ENCODE measurements at regions not wholly inside any gene's neighbourhood (a gene's known extent, or its start where the extent isn't known, plus 50 kb on each side); places are given as distances from the start of the nearest gene placed in this dataset.

- no peak for DNase-seq (ENCODE audit: extremely low read depth, insufficient read length)
- no peak overlapping the region for H3K4me3 ChIP-seq (replicated peaks; ENCODE audit: low read depth, low read length)
- no peaks in the 10 kb centered on the region for H3K36me3 ChIP-seq (ENCODE audit: control insufficient read depth, insufficient read depth, low read length)
- H3K27me3 ChIP-seq (replicated peaks; ENCODE audit: control insufficient read depth, insufficient read depth, low read length): no peaks in the 10 kb centered on the region
- peak; percentile 19 for TF ChIP-seq CTCF (IDR thresholded peaks at IDR 0.05; ENCODE audit: insufficient read depth, low read length, poor library complexity, severe bottlenecking)
Measured at GRCh38 chr4:129353490-129353889, 257.5 kb downstream of the C4orf33 start.

- H3K4me3 ChIP-seq (replicated peaks; ENCODE audit: low read depth, low read length): no peak overlapping the region
- no peak for TF ChIP-seq CTCF (IDR thresholded peaks at IDR 0.05; ENCODE audit: insufficient read depth, low read length, poor library complexity, severe bottlenecking)
- no peak for DNase-seq (ENCODE audit: extremely low read depth, insufficient read length)
- no peaks in the 10 kb centered on the region for H3K36me3 ChIP-seq (ENCODE audit: control insufficient read depth, insufficient read depth, low read length)
- H3K27me3 ChIP-seq (replicated peaks; ENCODE audit: control insufficient read depth, insufficient read depth, low read length): no peaks in the 10 kb centered on the region
Measured at GRCh38 chr4:129355031-129355430, 259.1 kb downstream of the C4orf33 start.

GRCh38 chr4:129355516-129355915 lies 259.6 kb downstream of the C4orf33 start:
- no peaks in the 10 kb centered on the region for H3K27me3 ChIP-seq (replicated peaks; ENCODE audit: control insufficient read depth, insufficient read depth, low read length)
- no peaks in the 10 kb centered on the region for H3K36me3 ChIP-seq (ENCODE audit: control insufficient read depth, insufficient read depth, low read length)
- no peak for TF ChIP-seq CTCF (IDR thresholded peaks at IDR 0.05; ENCODE audit: insufficient read depth, low read length, poor library complexity, severe bottlenecking)
- no peak for DNase-seq (ENCODE audit: extremely low read depth, insufficient read length)
- H3K4me3 ChIP-seq (replicated peaks; ENCODE audit: low read depth, low read length): no peak overlapping the region

GRCh38 chr4:129358571-129358970 lies 262.6 kb downstream of the C4orf33 start:
- TF ChIP-seq CTCF (IDR thresholded peaks at IDR 0.05; ENCODE audit: insufficient read depth, low read length, poor library complexity, severe bottlenecking): no peak
- Histone ChIP-seq H3K27me3 (replicated peaks; ENCODE audit: control insufficient read depth, insufficient read depth, low read length) (no peaks in the 10 kb centered on the region), H3K4me3 (replicated peaks; ENCODE audit: low read depth, low read length) (no peak overlapping the region), H3K36me3 (ENCODE audit: control insufficient read depth, insufficient read depth, low read length) (no peaks in the 10 kb centered on the region)
- no peak for DNase-seq (ENCODE audit: extremely low read depth, insufficient read length)

- H3K27me3 ChIP-seq (replicated peaks; ENCODE audit: control insufficient read depth, insufficient read depth, low read length): no peaks in the 10 kb centered on the region
- H3K36me3 ChIP-seq (ENCODE audit: control insufficient read depth, insufficient read depth, low read length): no peaks in the 10 kb centered on the region
- no peak for TF ChIP-seq CTCF (IDR thresholded peaks at IDR 0.05; ENCODE audit: insufficient read depth, low read length, poor library complexity, severe bottlenecking)
- no peak for DNase-seq (ENCODE audit: extremely low read depth, insufficient read length)
- no peak overlapping the region for H3K4me3 ChIP-seq (replicated peaks; ENCODE audit: low read depth, low read length)
Measured at GRCh38 chr4:129359461-129359860, 263.5 kb downstream of the C4orf33 start.

- no peak for DNase-seq (ENCODE audit: extremely low read depth, insufficient read length)
- peak; percentile 76 for TF ChIP-seq CTCF (IDR thresholded peaks at IDR 0.05; ENCODE audit: insufficient read depth, low read length, poor library complexity, severe bottlenecking)
- Histone ChIP-seq H3K36me3 (ENCODE audit: control insufficient read depth, insufficient read depth, low read length) (no peaks in the 10 kb centered on the region), H3K27me3 (replicated peaks; ENCODE audit: control insufficient read depth, insufficient read depth, low read length) (no peaks in the 10 kb centered on the region), H3K4me3 (replicated peaks; ENCODE audit: low read depth, low read length) (no peak overlapping the region)
Measured at GRCh38 chr4:129362691-129363274, 266.8 kb downstream of the C4orf33 start.
